ENCODE measurements at regions not wholly inside any gene's neighbourhood (a gene's known extent, or its start where the extent isn't known, plus 50 kb on each side); places are given as distances from the start of the nearest gene placed in this dataset.

DNA sequence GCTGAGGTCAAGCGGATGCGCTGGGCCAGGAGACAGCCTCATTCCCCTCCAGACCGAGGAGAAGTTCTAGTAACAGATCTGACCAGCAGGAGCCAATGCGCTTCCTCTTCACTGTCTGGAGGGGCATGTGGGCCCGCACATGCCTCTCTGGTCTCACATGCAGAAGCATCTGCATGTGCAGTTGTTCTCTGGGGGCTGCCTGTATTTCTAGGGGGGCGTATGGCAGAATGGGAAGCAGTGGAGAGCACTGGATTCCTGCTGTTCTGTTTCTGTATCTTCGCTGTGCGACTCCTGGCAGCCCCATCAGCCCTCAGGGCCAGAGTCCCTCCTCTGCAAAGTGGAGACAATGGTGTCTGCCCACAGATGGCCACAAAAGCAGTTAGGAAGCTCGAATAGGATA lies 170.4 kb upstream of the IQSEC1 start:
- no peak for TF ChIP-seq CTCF (IDR thresholded peaks at IDR 0.05)
- TF ChIP-seq POLR2A (IDR thresholded peaks at IDR 0.05), result no peak

Measured in stomach (tissue), 4 donors.